ENCODE measurements at regions not wholly inside any gene's neighbourhood (a gene's known extent, or its start where the extent isn't known, plus 50 kb on each side); places are given as distances from the start of the nearest gene placed in this dataset.

DNA sequence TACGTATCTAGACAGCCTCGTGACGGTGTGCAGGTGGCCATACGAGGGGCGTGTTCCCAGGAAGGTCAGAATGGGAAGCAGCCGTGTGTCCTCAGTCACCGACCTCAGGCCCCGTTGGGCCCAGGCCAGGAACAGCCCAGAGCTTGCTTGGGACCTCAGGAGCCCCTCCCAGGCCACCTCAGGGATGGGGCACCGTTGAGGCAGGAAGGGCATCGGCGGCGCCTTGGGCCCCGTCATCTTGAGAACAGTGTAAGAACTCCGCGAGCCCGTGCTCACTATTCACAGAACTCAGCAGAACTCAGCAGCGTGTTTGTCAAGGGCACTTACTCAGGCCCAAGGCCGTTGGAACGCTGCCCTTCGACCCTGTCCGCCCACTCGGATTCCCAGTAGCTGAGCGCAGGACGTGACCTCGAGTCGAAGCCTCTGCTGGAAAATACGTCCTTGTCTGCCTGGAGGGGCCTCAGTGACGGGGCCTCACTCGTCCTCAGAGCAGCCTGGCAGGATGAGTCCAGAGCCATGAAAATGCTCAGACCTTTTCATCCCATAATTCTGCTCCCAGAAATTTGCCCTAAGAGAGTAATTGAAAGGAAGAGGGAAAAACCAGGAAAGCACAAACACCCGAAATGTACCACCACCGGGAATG is 1134.8 kb downstream of the BRD1 start:
- DNase-seq (ENCODE audit: low spot score) = no peak

DNA sequence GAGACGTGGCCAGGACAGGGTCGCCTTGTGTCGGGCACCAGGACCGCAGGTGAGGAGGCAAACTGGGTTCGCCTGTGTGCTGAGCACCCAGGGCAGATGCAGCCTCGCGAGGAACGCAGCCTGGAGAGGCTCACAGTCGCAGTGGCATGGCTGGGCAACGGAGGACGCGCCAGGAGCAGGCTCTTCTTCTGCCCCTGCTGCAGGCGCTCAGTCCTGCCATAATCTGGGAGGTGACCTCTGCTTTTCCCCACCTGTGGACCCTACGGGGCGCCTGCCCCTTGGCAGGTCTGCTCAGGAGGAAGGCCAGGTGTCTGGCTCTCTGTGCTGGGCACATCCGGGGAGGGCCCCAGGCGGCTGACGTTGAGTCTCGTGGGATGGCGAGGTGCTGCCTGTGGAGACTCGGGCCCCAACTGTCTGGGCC is 1136.2 kb downstream of the BRD1 start:
- DNase-seq (ENCODE audit: low spot score) = no peak

DNA sequence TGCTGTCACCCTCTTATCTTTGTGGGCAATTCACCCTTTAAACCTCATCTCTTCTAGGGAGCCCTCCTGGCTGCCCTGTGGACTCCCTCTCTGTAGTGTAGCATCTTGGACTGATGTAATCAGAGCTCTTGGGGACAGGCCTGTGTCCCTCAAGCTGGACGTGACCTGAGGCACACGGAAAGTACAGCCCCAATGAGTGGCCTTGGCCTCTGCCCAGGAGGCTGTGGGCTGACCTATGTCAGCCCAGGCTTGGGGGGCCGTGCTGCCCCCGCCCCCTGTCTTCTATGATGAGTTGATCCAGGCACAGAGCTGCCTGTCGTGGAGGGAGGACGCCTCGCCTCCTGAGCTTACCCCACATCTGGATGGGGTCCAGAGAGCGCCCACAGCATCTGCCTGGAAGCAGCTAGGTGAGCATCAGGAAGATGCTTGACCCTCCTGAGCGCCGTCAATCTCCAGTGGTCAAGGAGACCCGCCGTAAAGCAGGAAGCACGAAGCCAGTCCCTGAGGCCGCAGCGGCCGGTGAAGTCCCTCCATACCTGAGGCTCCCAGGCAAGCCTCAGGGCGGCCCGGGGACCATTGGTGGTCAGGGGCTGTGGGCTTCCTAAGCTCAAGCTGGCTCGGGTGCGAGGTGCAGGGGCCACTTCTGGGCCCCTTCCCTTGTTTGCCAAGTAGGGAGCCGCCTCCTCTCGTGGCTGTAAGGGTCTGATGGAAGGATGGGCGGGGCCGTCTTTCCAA is 1136.9 kb downstream of the BRD1 start:
- DNase-seq (ENCODE audit: low spot score) = no peak

DNA sequence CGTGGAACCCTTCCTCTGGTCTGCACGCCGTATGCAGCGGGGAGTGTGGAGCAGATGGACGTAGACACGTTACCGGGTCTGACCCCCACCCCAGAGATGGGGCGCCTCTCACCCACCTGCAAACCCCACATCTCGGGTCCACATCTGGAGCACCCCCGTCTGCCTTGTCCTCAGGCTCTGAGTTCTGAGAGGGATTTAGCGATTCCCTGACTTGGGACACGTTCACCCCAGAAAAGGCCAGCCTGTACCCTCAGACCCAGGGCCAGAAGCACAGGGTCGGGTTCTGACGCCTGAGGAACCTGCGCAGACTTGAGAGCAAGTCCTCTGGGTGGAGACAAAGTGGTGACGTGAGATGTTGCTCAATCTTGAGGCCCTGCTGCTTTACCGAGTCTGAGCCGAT is 1138.5 kb downstream of the BRD1 start:
- DNase-seq (ENCODE audit: low spot score) = no peak

DNA sequence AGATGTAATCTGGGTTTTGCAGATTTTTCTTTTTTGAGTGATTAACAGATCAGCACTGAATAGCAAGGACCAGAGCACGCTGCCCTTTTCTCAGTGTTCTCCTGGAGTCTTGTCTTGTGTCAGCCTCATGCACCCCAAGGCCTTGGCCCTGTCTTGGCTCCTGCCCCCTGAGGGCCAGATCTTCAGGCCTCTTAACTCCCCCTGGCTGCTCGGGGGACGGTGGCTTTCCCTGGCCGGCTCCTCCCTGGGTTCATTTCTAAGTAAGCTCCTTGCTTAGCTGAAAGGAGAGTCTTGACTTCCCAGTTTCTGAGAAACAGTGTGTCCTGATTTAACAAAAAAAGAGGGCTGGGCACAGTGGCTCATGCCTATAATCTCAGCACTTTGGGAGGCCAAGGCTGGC is 1139.3 kb downstream of the BRD1 start:
- DNase-seq (ENCODE audit: low spot score) = no peak

DNA sequence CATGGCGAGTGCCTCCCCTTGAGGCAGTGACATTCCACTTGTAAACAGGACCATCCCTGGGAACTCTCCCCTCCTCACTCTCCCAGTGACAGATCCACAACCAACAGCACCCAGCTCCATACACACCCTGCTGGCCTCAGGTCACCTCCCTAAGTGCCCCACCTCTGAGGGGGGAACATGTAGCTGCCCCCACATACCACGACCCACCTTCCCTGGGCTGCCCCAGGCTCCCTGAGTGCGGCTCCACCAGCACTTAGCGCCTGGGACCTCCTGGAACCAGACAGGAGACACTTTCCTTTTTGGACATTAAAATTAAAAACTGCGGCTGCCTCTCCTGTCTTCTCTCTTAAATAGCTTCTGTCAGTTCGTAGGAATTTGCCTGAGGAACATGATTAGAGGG is 1140.1 kb downstream of the BRD1 start:
- no peak for DNase-seq (ENCODE audit: low spot score)

DNA sequence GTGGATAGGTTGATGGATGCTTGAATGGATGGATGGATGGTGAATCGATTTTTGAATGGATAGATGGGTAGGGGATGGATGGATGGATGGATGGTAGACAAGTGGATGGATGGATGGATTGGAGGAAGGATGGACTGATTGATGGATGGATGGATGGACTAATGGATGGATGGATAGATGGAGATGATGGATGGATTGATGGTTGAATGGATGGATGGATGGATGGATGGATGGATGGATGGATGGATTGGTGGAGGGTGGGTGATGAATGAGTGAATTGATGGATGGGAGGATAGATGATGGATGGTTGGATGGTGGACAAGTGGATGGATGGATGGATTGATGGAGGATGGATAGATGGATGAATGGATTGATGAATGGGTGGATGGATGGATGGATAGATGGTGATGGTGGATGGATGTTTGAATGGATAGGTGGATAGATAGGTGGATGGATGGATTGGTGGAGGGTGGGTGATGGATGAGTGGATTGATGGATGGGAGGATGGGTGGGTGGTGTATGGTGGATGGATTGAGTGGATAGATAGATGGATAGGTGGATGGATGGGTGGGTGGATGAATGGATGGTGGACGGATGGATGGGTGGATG is 1140.9 kb downstream of the BRD1 start:
- DNase-seq (ENCODE audit: low spot score) = no peak

DNA sequence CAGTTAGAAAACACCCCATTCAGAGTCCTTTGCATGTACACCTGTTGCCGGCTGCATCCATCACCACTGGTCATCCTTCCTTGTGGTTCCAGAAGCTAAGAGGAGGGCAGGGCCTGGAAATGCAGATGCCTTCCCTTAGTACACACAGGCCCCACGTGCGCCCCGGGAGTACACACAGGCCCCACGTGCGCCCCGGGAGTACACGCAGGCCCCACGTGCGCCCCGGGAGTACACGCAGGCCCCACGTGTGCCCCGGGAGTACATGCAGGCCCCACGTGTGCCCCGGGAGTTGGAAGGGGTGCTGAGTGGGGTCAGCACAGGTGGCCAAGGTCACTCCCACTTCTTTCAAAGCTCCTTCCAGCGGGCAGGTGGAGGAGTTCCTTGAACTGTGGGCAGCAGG is 1141.9 kb downstream of the BRD1 start:
- DNase-seq (ENCODE audit: low spot score) = no peak

DNA sequence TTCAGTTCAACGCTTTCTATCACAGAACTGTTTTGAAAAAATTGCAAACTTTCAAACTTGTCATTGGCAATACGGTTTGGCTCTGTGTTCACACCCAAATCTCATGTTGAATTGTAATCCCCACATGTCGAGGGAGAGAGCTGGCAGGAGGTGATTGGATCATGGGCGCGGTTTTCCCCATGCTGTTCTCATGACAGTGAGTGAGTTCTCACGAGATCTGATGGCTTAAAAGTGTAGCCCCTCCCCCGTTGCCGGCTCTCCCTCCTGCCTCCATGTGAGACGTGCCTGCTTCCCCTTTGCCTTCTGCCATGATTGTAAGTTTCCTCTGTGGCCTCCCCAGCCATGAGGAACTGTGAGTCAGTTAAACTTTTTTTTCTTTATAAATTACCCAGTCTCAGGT is 1144.0 kb downstream of the BRD1 start:
- no peak for DNase-seq (ENCODE audit: low spot score)

DNA sequence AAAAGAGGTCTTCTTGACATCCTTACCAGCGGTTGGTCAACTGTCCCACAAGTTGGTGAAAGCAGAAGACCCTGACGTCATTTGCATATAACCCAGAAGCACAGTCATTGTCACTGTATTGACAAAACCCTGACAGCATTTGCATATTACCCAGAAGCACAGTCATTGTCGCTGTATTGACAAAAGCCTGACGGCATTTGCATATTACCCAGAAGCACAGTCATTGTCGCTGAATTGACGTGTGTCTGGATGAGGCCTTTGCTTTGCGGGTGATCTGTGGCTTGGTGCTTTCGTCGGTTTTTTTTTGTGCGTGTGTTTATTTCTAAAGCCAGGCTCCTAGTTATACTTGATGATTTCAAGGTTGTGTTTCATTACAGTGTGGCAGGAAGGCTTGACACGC is 1145.2 kb downstream of the BRD1 start:
- DNase-seq (ENCODE audit: low spot score) = no peak

DNA sequence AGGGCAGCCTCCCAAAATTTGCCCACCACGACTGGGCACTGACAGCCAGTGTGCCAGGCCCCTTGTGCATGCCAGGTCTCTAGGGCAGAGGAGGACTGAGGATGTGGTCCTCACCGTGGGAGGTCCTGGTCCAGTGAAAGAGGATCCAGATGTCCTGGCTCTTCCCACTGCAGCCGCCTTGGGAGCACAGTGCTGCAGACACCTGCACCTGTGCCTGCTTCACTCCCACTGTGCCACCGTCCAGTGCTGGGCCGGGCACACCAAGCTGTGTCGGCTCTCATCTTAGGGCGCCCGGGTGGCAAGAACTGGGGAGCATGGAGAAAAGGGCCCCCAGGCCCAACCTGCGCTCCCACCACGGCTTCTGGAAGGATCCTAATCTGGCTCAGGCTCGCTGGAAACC is 1147.1 kb downstream of the BRD1 start:
- DNase-seq (ENCODE audit: low spot score) = no peak

DNA sequence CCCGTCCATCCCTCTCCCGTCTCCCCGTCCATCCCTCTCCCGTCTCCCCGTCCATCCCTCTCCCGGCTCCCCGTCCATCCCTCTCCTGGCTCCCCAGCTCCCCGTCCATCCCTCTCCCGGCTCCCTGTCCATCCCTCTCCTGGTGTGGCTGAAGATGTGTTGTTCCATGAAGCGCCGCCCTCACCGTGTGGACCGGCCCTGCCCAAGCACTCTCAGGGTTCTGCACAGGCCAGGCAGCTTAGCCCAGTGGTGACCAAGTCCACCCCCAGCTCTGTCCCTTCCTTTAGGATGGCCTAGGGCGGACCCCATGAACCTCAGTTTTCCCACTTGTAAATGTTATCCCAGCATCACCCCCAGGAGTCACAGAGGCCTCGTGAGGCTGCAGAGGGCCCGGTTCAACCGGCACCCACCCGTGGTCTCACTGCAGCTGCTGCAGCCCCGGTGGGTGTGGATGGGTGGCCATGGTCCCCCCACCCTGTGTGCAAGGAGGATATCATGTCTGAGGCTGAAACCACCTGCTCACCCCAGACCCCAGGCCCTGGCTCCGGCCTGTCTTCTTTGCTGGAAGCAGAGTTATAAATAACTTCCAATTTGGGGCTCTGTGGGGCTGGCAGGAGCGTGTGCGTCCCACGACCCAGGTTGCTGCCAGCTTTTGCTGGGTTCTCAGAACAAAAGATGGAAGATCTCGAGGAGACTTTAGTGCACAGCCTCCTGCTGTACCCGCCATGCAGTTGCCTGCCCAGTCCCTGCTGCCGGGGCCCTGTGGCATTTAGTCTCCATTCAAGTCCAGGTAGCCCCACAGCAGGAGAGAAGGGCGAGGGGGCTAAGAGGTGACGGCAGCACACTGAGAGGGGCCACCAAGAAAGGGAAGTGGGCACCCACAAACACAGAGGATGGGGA is 1147.8 kb downstream of the BRD1 start:
- no peak for DNase-seq (ENCODE audit: low spot score)

DNA sequence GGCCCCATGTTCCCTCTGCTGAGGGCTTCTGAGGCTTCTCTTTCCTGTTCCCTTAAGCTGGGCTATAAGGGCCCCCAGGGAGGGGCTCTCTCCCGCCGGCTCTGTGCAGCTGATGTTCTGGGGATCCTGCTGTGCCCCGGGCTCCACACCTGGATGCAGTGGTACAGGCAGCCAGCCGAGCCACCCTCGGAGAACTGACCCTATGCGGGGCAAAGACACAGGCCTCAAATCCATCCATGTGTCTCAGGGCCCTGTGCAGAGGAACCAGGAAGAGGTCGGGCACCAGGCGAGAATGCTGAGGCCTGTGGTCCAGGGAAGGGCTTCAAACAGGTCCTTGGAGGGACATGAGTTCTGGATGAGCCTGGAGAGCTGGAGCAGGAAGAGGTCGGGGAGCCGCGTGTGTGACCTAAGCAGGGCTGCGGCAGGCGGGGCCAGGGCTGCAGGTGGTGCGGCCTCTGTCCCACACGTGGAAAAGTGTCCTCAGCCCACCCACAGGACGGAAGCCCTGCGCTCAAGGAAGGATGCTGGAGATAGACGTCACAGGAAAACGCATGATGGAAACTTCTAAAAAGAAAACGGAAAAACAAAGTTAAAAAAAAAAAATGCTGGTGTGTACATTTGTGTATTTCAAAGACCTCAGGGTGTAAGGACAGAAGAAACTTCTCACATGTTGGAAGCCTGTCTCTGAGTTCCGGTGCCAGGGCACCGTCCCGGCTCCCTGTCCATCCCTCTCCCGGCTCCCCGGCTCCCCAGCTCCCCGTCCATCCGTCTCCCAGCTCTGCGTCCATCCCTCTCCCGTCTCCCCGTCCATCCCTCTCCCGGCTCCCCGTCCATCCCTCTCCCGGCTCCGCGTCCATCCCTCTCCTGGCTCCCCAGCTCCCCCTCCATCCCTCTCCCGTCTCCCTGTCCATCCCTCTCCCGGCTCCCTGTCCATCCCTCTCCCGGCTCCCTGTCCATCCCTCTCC is 1149.2 kb downstream of the BRD1 start:
- DNase-seq (ENCODE audit: low spot score) = no peak

DNA sequence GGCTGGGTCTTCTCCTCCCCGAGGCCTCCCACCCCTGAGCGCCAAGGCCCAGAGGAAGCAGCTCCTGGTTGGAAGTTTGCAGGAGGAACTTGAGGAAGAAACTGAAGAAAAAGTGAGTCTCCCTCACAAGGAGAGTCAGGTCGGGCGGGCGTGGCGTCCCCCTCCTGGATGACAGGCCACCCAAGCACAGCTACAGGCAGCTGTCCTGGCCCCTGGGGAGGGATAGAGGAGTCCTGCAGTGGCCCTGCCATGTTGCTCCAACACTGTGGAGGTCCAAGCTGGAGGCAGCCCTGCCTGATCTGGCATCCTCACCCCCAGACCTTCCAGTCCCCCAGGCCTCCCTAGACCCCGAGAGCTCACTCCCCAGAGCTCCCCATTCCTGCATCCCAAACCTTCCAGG is 1150.1 kb downstream of the BRD1 start:
- no peak for DNase-seq (ENCODE audit: low spot score)

DNA sequence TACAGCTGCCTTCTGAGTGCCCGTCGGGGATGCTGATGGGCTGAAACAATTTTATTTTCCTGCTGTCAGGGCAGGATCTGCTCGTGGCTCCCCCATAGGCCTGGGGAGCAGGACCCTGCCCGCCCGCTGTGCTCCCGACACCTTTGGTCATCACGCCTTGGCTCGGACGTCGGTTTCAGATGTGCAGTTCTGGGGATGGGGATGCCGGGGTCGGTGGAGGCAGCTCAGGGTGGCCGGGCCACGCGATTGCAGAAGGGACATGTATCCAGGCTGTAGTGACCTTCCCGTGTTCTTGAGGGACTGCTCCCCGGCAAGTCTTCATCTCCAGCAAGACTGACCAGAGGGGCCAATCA is 1150.5 kb downstream of the BRD1 start:
- no peak for DNase-seq (ENCODE audit: low spot score)

DNA sequence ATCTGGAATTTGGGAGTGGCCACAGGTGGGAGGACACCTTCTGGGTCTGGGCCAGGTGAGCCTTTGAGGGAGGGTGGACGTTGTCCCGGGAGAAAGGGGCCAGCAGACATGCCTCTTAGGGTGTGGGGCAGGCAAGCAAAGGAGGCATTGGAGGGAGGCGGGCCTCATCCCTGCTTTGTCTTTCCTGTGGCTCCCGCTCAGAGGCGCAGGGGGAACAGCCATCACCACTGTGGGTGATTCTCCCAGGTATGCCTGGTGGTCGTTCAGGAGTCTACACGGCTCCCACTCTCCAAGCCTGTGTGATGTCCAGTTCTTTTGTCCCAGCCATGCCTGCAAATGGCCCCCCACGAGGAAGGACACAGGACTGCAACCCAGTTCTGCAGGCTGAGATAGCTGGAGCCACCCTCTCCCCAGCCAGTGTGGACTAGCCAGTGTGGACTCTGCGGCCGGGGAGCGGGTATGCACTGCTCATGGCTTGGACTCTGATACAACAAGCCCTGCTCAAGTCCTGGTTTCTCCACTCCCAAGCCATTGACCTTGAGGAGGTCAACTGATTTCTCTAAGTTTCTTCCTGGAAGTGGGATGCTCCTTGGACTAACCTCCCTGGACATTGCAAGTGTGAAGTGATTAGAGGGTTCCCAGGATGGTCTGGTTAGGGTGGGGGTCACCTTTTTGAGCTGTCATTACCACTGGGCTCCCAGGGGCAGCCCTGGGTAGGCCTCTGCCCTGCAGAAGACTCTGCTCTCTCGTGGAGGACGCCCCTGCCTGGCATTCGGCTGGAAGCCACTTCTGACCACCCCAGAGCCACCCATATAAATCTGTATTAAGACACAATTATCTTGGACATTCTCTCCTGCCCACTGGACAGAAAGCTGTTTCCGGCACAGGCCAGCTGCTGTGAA is 1151.2 kb downstream of the BRD1 start:
- DNase-seq (ENCODE audit: low spot score) = no peak

DNA sequence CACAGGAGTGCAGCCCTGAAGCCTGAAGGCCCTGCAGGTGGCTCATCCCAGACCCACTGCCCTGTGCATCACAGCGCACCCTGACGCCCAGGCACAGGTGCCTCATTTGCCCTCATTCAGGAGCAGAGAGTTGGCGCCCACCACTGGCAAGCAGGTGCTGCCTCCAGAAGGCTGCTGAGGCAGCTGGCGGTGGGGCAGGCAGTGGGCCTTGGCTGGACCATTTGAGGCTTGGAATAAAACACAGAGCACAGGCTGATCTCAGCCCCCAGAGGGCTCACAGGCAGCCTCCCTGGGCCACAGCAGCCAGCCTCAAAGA is 1151.9 kb downstream of the BRD1 start:
- DNase-seq (ENCODE audit: low spot score) = no peak

DNA sequence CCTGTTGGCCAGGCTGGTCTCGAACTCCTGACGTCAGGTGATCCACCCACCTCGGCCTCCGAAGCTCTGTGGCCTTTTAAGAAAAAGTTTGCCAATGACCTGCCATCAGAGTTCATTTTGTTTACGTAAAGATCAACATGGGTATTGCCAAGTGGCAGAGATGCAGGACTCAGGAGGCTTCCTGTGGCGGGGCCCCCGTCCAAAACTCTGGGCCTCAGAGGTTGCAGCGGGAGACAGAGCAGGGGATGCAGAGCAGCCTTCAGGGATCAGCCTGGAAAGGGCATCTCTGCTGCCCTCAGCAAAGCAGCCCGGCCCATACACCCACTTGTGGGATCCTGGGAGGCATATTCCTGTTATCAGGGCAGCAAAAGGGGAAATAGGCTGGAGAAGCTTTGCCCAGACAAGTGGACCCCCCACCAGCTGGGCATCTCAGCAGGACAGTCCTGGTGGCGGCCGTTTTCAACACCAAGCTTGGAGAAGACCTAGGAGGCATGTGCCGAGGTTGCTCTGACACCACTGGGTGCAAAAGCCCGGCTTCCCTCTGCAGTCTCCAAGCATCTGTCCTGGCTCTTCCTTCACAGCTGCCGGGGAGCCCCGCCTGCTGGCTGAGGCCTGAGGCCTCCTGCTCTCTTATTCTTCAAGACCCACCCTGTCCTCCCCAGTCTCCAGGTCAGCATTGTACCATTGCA is 1152.4 kb downstream of the BRD1 start:
- DNase-seq (ENCODE audit: low spot score) = no peak

DNA sequence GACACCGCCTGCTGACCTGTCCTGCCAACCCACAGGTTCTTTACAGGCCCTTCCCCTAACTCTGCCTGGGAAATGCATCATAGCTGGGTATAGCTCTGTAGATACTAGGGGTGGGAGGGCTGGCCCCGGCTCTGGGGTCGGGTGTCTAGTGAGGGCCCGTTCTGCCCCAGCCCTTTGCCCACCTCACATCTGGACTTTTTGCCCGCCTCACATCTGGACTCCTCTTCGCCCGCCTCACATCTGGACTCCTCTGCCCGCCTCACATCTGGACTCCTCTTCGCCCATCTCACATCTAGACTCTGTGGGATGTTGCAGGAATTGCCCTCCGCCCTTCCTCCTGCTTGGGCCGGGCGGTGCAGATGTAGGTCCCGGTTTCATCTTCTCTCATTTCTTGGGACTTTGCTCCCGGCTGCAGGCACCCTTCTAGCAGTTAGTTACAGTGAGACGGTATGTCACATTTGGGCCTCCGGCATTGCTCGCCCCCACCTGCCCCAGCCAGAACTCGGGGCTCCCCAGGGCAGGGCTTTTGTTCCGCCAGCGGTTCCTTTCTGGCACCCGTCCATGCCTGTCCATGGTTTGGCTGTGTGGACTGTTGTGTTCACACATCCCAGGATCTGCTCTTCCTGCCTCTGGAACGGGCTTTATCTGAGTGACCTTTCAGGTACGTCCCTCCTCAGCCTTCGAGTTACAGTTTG is 1153.7 kb downstream of the BRD1 start:
- no peak for DNase-seq (ENCODE audit: low spot score)

Measured in umbilical cord (tissue), 1 donor.